Spleen (tissue), 11 donors: ENCODE measurements at regions not wholly inside any gene's neighbourhood (a gene's known extent, or its start where the extent isn't known, plus 50 kb on each side); places are given as distances from the start of the nearest gene placed in this dataset.

Experiments used
- DNase-seq: peaks from one replicate; pipeline ENCODE4 v3.0.0-alpha.2; 2020
- H3K27ac ChIP-seq, 8 donors: fragments of 200-600 bp; sonication (generic) in 7 of 8; 1 replicate in 4 of 8; 2 replicates in 4 of 8; pipeline versions ENCODE4 v1.5.0 to v1.8.0; 2016 to 2021; ENCODE audit warnings: inconsistent platforms in 4 of 8, mild to moderate bottlenecking in 4 of 8, moderate library complexity in 1 of 8
- H3K27me3 ChIP-seq, 7 donors: fragments of 200-600 bp; sonication (generic) in 6 of 7; replicated peaks in 1 of 7; 1 replicate in 4 of 7; 2 replicates in 3 of 7; pipeline versions ENCODE4 v1.5.0 to v1.8.0; 2016 to 2021; ENCODE audit warnings: inconsistent platforms in 3 of 7, mild to moderate bottlenecking in 1 of 7
- H3K36me3 ChIP-seq, 6 donors: fragments of 200-600 bp; sonication (generic) in 5 of 6; 1 replicate in 4 of 6; 2 replicates in 2 of 6; pipeline versions ENCODE4 v1.5.0 to v1.8.0; 2016 to 2021; ENCODE audit warnings: inconsistent platforms in 2 of 6
- H3K4me1 ChIP-seq, 6 donors: fragments of 200-600 bp; sonication (generic) in 5 of 6; 1 replicate in 3 of 6; 2 replicates in 3 of 6; pipeline versions ENCODE4 v1.5.0 to v1.8.0; 2016 to 2021; ENCODE audit warnings: inconsistent platforms in 3 of 6
- H3K4me3 ChIP-seq, 8 donors: fragments of 200-600 bp; sonication (generic) in 7 of 8; 1 replicate in 4 of 8; 2 replicates in 4 of 8; pipeline versions ENCODE4 v1.5.0 to v1.8.0; 2016 to 2021; ENCODE audit warnings: inconsistent platforms in 4 of 8, mild to moderate bottlenecking in 4 of 8, moderate library complexity in 2 of 8
- H3K9me3 ChIP-seq, 8 donors: fragments of 200-600 bp; sonication (generic) in 7 of 8; 1 replicate in 4 of 8; 2 replicates in 4 of 8; pipeline versions ENCODE4 v1.5.0 to v1.8.0; 2016 to 2021; ENCODE audit warnings: inconsistent platforms in 4 of 8
- POLR2A ChIP-seq, 3 donors: fragments of 450-650 bp; IDR thresholded peaks; one replicate each; pipeline ENCODE4 v1.5.1; 2017; ENCODE audit warnings: antibody characterized with exemption in 3 of 3, mild to moderate bottlenecking in 1 of 3
- POLR2AphosphoS5 ChIP-seq, 3 donors: sonication (generic); formaldehyde crosslinking; IDR thresholded peaks; one replicate each; pipeline ENCODE4 v1.5.1; 2017; ENCODE audit warnings: antibody characterized with exemption in 3 of 3
- WGBS, 5 donors: extraction: QIAGEN DNeasy Blood & Tissue Kit in 3 of 5; methylation state at CpG; one replicate each; pipeline versions ENCODE4 v1.1.5 to v1.1.7; 2013 to 2018; 5-methylcytosine and 5-hydroxymethylcytosine counted together
- intact Hi-C: fragments of 100-400 bp; cut with DNase I; formaldehyde crosslinking; loops from one replicate; pipeline ENCODE4 v1.15.0; 2023; ENCODE audit warnings: low total_unique reads
- TF ChIP-seq, protein P1 (sequence below), 11 experiments: fragments of 200-600 bp in 7 of 11; fragments of 450-650 bp in 4 of 11; sonication (generic) in 4 of 11; IDR thresholded peaks in 8 of 11; conservative IDR thresholded peaks in 3 of 11; 1 replicate in 7 of 11; 2 replicates in 4 of 11; pipeline versions ENCODE4 v1.4.0 to v1.8.0; 2016 to 2021; ENCODE audit warnings: antibody characterized with exemption in 11 of 11, inconsistent platforms in 4 of 11, mild to moderate bottlenecking in 1 of 11
- donor health status: healthy with polysubstance abuse.
- donor health status: DM: no; HTN: no; CAD: no; lungs with moderate emphysema.
- donor health status: DM: no; HTN: no; CAD: no.
- donor health status: Bipolar disorder and iron deficiency.
- donor health status: healthy.
- donor health status: DM: no; HTN: no; CAD: no.
- donor health status: DM: yes; HTN: yes; CAD: no.

- Histone ChIP-seq H3K27ac (no peak overlapping the region), H3K4me3 (no peak overlapping the region), H3K36me3 (no peaks in the 10 kb centered on the region), H3K27me3 (no peaks in the 10 kb centered on the region), H3K9me3 (peaks cover 0 to 8% (median 0%) of the 10 kb centered on the region in 8 donors), H3K4me1 (no peaks in the 10 kb centered on the region)
- TF ChIP-seq, protein P1, sequence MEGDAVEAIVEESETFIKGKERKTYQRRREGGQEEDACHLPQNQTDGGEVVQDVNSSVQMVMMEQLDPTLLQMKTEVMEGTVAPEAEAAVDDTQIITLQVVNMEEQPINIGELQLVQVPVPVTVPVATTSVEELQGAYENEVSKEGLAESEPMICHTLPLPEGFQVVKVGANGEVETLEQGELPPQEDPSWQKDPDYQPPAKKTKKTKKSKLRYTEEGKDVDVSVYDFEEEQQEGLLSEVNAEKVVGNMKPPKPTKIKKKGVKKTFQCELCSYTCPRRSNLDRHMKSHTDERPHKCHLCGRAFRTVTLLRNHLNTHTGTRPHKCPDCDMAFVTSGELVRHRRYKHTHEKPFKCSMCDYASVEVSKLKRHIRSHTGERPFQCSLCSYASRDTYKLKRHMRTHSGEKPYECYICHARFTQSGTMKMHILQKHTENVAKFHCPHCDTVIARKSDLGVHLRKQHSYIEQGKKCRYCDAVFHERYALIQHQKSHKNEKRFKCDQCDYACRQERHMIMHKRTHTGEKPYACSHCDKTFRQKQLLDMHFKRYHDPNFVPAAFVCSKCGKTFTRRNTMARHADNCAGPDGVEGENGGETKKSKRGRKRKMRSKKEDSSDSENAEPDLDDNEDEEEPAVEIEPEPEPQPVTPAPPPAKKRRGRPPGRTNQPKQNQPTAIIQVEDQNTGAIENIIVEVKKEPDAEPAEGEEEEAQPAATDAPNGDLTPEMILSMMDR (IDR thresholded peaks at IDR 0.05 in 8 of 11, conservative IDR thresholded peaks at IDR 0.05 in 3 of 11), result no peak
- no peak for TF ChIP-seq POLR2AphosphoS5 (IDR thresholded peaks at IDR 0.05)
- no peak for TF ChIP-seq POLR2A (IDR thresholded peaks at IDR 0.05)
- intact Hi-C loops, result no loop called here
- no peak for DNase-seq
- WGBS, 5 donors, result 65 to 75% (median 69%) methylated on average over 2 of the region's 2 CpGs
Measured at GRCh38 chr5:162824360-162824759, 613.0 kb upstream of the CCNG1 start.

DNA sequence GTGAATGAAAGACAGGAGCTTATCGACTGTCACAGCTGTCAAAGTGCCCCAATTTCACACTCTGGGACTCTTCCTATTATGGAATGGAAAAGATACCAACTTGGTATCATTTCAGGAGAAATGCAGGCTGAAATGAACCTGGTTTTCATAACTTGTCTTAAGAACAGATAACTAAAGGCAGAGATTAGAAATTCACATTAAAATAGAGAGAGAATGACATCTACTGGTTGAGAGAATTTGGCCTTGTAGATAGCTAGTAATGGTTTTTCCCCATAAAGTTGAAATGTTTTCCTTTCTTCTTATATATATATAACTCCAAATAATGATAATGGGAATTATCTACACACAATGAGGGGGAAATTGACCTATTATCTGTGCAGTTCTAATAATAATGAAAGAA, 600.2 kb upstream of the CCNG1 start:
- no peak overlapping the region for H3K27ac ChIP-seq
- H3K36me3 ChIP-seq, result no peaks in the 10 kb centered on the region
- intact Hi-C loops, result no loop called here
- no peaks in the 10 kb centered on the region for H3K27me3 ChIP-seq
- TF ChIP-seq POLR2AphosphoS5 (IDR thresholded peaks at IDR 0.05) (no peak), POLR2A (IDR thresholded peaks at IDR 0.05) (no peak)
- TF ChIP-seq, protein P1 (IDR thresholded peaks at IDR 0.05 in 8 of 11, conservative IDR thresholded peaks at IDR 0.05 in 3 of 11), result no peak
- peaks cover 0 to 30% (median 0%) of the 10 kb centered on the region in 8 donors for H3K9me3 ChIP-seq
- whole genome bisulfite sequencing, 5 donors, result 50 to 85% (median 79%) methylated on average over 1 of the region's 1 CpG
- no peak for DNase-seq
- H3K4me1 ChIP-seq, result no peaks in the 10 kb centered on the region
- H3K4me3 ChIP-seq, result no peak overlapping the region

DNA sequence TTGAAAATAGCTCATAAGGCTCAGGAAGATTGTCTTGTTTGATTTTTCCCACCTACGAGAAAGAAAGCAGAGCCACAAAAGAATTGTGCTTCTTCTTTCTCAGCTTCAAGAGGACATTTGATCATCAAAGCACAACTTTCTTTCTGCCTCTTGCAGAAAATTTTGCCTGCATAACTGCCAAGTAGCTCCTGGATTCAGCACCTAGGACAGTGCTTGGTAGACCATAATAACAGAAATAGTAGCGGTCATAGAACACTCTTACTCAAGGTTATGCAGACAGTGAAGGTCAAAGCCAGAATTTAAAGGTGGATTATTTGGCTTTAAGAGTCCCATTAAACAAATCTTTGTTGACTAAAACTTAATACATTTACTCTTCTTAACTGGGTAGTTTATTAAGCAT, 594.7 kb upstream of the CCNG1 start:
- Histone ChIP-seq H3K27me3 (no peaks in the 10 kb centered on the region), H3K4me1 (no peaks in the 10 kb centered on the region), H3K9me3 (peaks cover 0 to 18% (median 0%) of the 10 kb centered on the region in 8 donors), H3K36me3 (no peaks in the 10 kb centered on the region), H3K27ac (no peak overlapping the region), H3K4me3 (no peak overlapping the region)
- 64 to 81% (median 70%) methylated on average over 2 of the region's 2 CpGs for WGBS, 5 donors
- intact Hi-C loops, result no loop called here
- DNase-seq, result no peak
- no peak for TF ChIP-seq POLR2AphosphoS5 (IDR thresholded peaks at IDR 0.05)
- no peak for TF ChIP-seq POLR2A (IDR thresholded peaks at IDR 0.05)
- TF ChIP-seq, protein P1 (IDR thresholded peaks at IDR 0.05 in 8 of 11, conservative IDR thresholded peaks at IDR 0.05 in 3 of 11), result no peak

- no peak for DNase-seq
- Histone ChIP-seq H3K36me3 (no peaks in the 10 kb centered on the region), H3K27me3 (no peaks in the 10 kb centered on the region), H3K9me3 (peaks cover 0 to 7% (median 0%) of the 10 kb centered on the region in 8 donors), H3K4me1 (no peaks in the 10 kb centered on the region), H3K4me3 (no peak overlapping the region), H3K27ac (no peak overlapping the region)
- TF ChIP-seq POLR2AphosphoS5 (IDR thresholded peaks at IDR 0.05) (no peak), POLR2A (IDR thresholded peaks at IDR 0.05) (no peak)
- TF ChIP-seq, protein P1 (IDR thresholded peaks at IDR 0.05 in 8 of 11, conservative IDR thresholded peaks at IDR 0.05 in 3 of 11), result no peak
- intact Hi-C loops, result no loop called here
- WGBS, 5 donors, result 82 to 94% (median 83%) methylated on average over 2 of the region's 2 CpGs
Measured at GRCh38 chr5:162852134-162852533, 585.3 kb upstream of the CCNG1 start.
